Trophoblast cell (in vitro differentiated cells and primary cell): ENCODE measurements at regions not wholly inside any gene's neighbourhood (a gene's known extent, or its start where the extent isn't known, plus 50 kb on each side); places are given as distances from the start of the nearest gene placed in this dataset.

Source experiments
- DNase-seq, 2 donors: peaks; one replicate each; pipeline ENCODE4 v3.0.0-alpha.2; 2016
- H2AFZ ChIP-seq: 2 replicates; pipeline ENCODE4 v1.6.1; 2013; ENCODE audit warnings: low read length, moderate library complexity, mild to moderate bottlenecking; ENCODE audit not compliant: insufficient read depth, poor library complexity
- H2AK5ac ChIP-seq: 2 replicates; pipeline ENCODE4 v1.6.1; 2013; ENCODE audit warnings: mild to moderate bottlenecking, low read length
- H2BK120ac ChIP-seq: 2 replicates; pipeline ENCODE4 v1.6.1; 2013; ENCODE audit warnings: low read length, mild to moderate bottlenecking, moderate library complexity; ENCODE audit not compliant: insufficient read depth, poor library complexity
- H2BK12ac ChIP-seq: 2 replicates; pipeline ENCODE4 v1.6.1; 2013; ENCODE audit warnings: mild to moderate bottlenecking, low read length, moderate library complexity
- H2BK5ac ChIP-seq: 2 replicates; pipeline ENCODE4 v1.6.1; 2013; ENCODE audit warnings: low read length, low read depth, moderate library complexity, mild to moderate bottlenecking; ENCODE audit not compliant: poor library complexity
- H3K14ac ChIP-seq: 2 replicates; pipeline ENCODE4 v1.6.1; 2013; ENCODE audit warnings: mild to moderate bottlenecking, low read length
- H3K18ac ChIP-seq: 2 replicates; pipeline ENCODE4 v1.6.1; 2013; ENCODE audit warnings: mild to moderate bottlenecking, low read length
- H3K23ac ChIP-seq: 2 replicates; pipeline ENCODE4 v1.6.1; 2013; ENCODE audit warnings: low read length
- H3K27ac ChIP-seq: 2 replicates; pipeline ENCODE4 v1.5.1; 2013; ENCODE audit warnings: low read depth, mild to moderate bottlenecking, inconsistent platforms, low read length, moderate library complexity
- H3K27me3 ChIP-seq: 2 replicates; pipeline ENCODE4 v1.6.1; 2013; ENCODE audit warnings: inconsistent platforms, mild to moderate bottlenecking, low read length, moderate library complexity; ENCODE audit not compliant: insufficient read depth
- H3K36me3 ChIP-seq, 2 experiments: 1 replicate in 1 of 2; 2 replicates in 1 of 2; pipeline ENCODE4 v1.6.1; 2013; ENCODE audit warnings: low read length in 2 of 2, mild to moderate bottlenecking in 2 of 2, moderate library complexity in 1 of 2; ENCODE audit not compliant: insufficient read depth in 2 of 2, control insufficient read depth in 1 of 2
- H3K4ac ChIP-seq: 2 replicates; pipeline ENCODE4 v1.6.1; 2013; ENCODE audit warnings: low read depth, mild to moderate bottlenecking, low read length, moderate library complexity
- H3K4me1 ChIP-seq, 2 experiments: 1 replicate in 1 of 2; 2 replicates in 1 of 2; pipeline ENCODE4 v1.6.1; 2013; ENCODE audit warnings: low read length in 2 of 2, mild to moderate bottlenecking in 2 of 2, moderate library complexity in 1 of 2; ENCODE audit not compliant: insufficient read depth in 2 of 2, control insufficient read depth in 1 of 2
- H3K4me2 ChIP-seq: 2 replicates; pipeline ENCODE4 v1.6.1; 2013; ENCODE audit warnings: inconsistent platforms, mild to moderate bottlenecking, low read length, moderate library complexity
- H3K4me3 ChIP-seq: 2 replicates; pipeline ENCODE4 v1.5.1; 2013; ENCODE audit warnings: mild to moderate bottlenecking, low read depth, low read length, inconsistent platforms
- H3K79me1 ChIP-seq: one replicate; pipeline ENCODE4 v1.6.1; 2013; ENCODE audit warnings: low read length
- H3K79me2 ChIP-seq: 2 replicates; pipeline ENCODE4 v1.6.1; 2013; ENCODE audit warnings: low read length, mild to moderate bottlenecking; ENCODE audit not compliant: control insufficient read depth, insufficient read depth, poor library complexity
- H3K9ac ChIP-seq: 2 replicates; pipeline ENCODE4 v1.6.1; 2013; ENCODE audit warnings: mild to moderate bottlenecking, low read length
- H3K9me3 ChIP-seq: 2 replicates; pipeline ENCODE4 v1.6.1; 2013; ENCODE audit warnings: low read depth, mild to moderate bottlenecking, control low read depth, inconsistent platforms, low read length; ENCODE audit not compliant: insufficient read depth
- H4K12ac ChIP-seq: 2 replicates; pipeline ENCODE4 v1.6.1; 2013; ENCODE audit warnings: low read depth, mild to moderate bottlenecking, low read length, moderate library complexity
- H4K8ac ChIP-seq: 2 replicates; pipeline ENCODE4 v1.6.1; 2013; ENCODE audit warnings: low read depth, mild to moderate bottlenecking, low read length, moderate library complexity
- H4K91ac ChIP-seq: one replicate; pipeline ENCODE4 v1.6.1; 2013; ENCODE audit warnings: low read depth, mild to moderate bottlenecking, low read length, moderate library complexity
- WGBS: extraction: QIAGEN DNeasy Blood & Tissue Kit; methylation state at CpG from one replicate; pipeline ENCODE4 v1.1.7; 2013; ENCODE audit warnings: missing lambda C conversion rate; ENCODE audit not compliant: insufficient read length, insufficient coverage; ENCODE audit errors: extremely low coverage; 5-methylcytosine and 5-hydroxymethylcytosine counted together

GRCh38 chr5:5884593-5884992, 462.1 kb downstream of the ICE1 start:
- Histone ChIP-seq H2BK120ac (no peak overlapping the region), H4K91ac (no peak overlapping the region), H2AK5ac (no peak overlapping the region), H3K79me1 (no peaks in the 10 kb centered on the region), H3K9me3 (no peaks in the 10 kb centered on the region), H3K79me2 (no peaks in the 10 kb centered on the region), H4K12ac (no peak overlapping the region), H2AFZ (no peak overlapping the region), H3K23ac (no peak overlapping the region), H2BK12ac (no peak overlapping the region), H3K36me3 (no peaks in the 10 kb centered on the region), H3K9ac (no peak overlapping the region), H3K27ac (no peak overlapping the region), H4K8ac (no peak overlapping the region), H3K14ac (no peak overlapping the region), H3K18ac (no peak overlapping the region), H3K4ac (no peak overlapping the region), H3K4me3 (no peak overlapping the region), H3K4me2 (no peak overlapping the region), H3K27me3 (no peaks in the 10 kb centered on the region), H2BK5ac (no peak overlapping the region), H3K4me1 (no peaks in the 10 kb centered on the region)
- no peak for DNase-seq
- no CpG with 5 or more reads among the region's 5 CpGs for WGBS

GRCh38 chr5:5883562-5883961, 461.1 kb downstream of the ICE1 start:
- H2BK5ac ChIP-seq = no peak overlapping the region
- H3K4ac ChIP-seq = no peak overlapping the region
- no peak overlapping the region for H2BK12ac ChIP-seq
- WGBS = no CpG with 5 or more reads among the region's 5 CpGs
- DNase-seq = no peak
- H3K23ac ChIP-seq = no peak overlapping the region
- peaks cover 1% of the 10 kb centered on the region for H3K9me3 ChIP-seq
- H2BK120ac ChIP-seq = no peak overlapping the region
- no peak overlapping the region for H3K4me3 ChIP-seq
- H2AK5ac ChIP-seq = no peak overlapping the region
- no peak overlapping the region for H3K4me2 ChIP-seq
- no peaks in the 10 kb centered on the region for H3K4me1 ChIP-seq
- no peaks in the 10 kb centered on the region for H3K36me3 ChIP-seq
- H3K79me2 ChIP-seq = no peaks in the 10 kb centered on the region
- H2AFZ ChIP-seq = no peak overlapping the region
- H3K14ac ChIP-seq = no peak overlapping the region
- H4K8ac ChIP-seq = no peak overlapping the region
- H3K9ac ChIP-seq = no peak overlapping the region
- H4K91ac ChIP-seq = no peak overlapping the region
- no peak overlapping the region for H4K12ac ChIP-seq
- no peak overlapping the region for H3K18ac ChIP-seq
- H3K27ac ChIP-seq = no peak overlapping the region
- no peaks in the 10 kb centered on the region for H3K79me1 ChIP-seq
- no peaks in the 10 kb centered on the region for H3K27me3 ChIP-seq

DNA sequence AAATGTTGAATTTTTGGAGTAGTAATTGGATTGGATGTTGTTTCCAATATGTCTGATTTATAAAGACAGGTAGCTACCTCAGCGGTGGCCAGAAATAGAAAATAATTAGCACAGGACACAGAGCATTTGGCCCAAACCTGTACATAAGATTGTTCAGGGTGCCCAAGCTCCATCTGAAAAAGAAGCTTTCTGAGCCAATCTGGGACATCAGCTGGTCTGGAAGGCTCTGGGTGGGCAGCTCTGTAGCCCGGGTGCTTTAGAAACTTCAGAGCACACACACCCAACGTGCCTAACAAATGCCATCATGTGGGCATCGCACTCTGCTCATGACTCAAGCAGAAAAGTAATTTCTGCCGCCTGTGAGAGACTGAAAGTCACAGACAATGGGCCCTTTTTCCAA, 460.7 kb downstream of the ICE1 start:
- Histone ChIP-seq H3K36me3 (no peaks in the 10 kb centered on the region), H2BK120ac (no peak overlapping the region), H3K14ac (no peak overlapping the region), H2BK5ac (no peak overlapping the region), H4K91ac (no peak overlapping the region), H3K4ac (no peak overlapping the region), H2BK12ac (no peak overlapping the region), H3K4me1 (no peaks in the 10 kb centered on the region), H3K23ac (no peak overlapping the region), H3K18ac (no peak overlapping the region), H3K79me1 (no peaks in the 10 kb centered on the region), H4K8ac (no peak overlapping the region), H3K27me3 (no peaks in the 10 kb centered on the region), H4K12ac (no peak overlapping the region), H3K9me3 (peaks cover 1% of the 10 kb centered on the region), H3K27ac (no peak overlapping the region), H3K4me2 (no peak overlapping the region), H3K4me3 (no peak overlapping the region), H2AK5ac (no peak overlapping the region), H3K79me2 (no peaks in the 10 kb centered on the region), H2AFZ (no peak overlapping the region), H3K9ac (no peak overlapping the region)
- DNase-seq = no peak
- no CpG with 5 or more reads among the region's 5 CpGs for WGBS

- H3K4me3 ChIP-seq = no peak overlapping the region
- H3K79me2 ChIP-seq = no peaks in the 10 kb centered on the region
- no peak overlapping the region for H3K18ac ChIP-seq
- no peak overlapping the region for H3K14ac ChIP-seq
- DNase-seq = no peak
- no peaks in the 10 kb centered on the region for H3K4me1 ChIP-seq
- H2BK5ac ChIP-seq = no peak overlapping the region
- no peaks in the 10 kb centered on the region for H3K36me3 ChIP-seq
- no peak overlapping the region for H3K27ac ChIP-seq
- H3K9me3 ChIP-seq = peaks cover 1% of the 10 kb centered on the region
- no peak overlapping the region for H2BK12ac ChIP-seq
- no peak overlapping the region for H3K4me2 ChIP-seq
- no peak overlapping the region for H4K91ac ChIP-seq
- H3K23ac ChIP-seq = no peak overlapping the region
- no peak overlapping the region for H4K12ac ChIP-seq
- no CpG with 5 or more reads among the region's 6 CpGs for WGBS
- H4K8ac ChIP-seq = no peak overlapping the region
- no peak overlapping the region for H3K9ac ChIP-seq
- no peak overlapping the region for H2BK120ac ChIP-seq
- no peak overlapping the region for H2AK5ac ChIP-seq
- H3K79me1 ChIP-seq = no peaks in the 10 kb centered on the region
- H3K27me3 ChIP-seq = no peaks in the 10 kb centered on the region
- H2AFZ ChIP-seq = no peak overlapping the region
- no peak overlapping the region for H3K4ac ChIP-seq
Measured at GRCh38 chr5:5882706-5883105, 460.2 kb downstream of the ICE1 start.
